ENCODE measurements at regions not wholly inside any gene's neighbourhood (a gene's known extent, or its start where the extent isn't known, plus 50 kb on each side); places are given as distances from the start of the nearest gene placed in this dataset.
A peak's percentile ranks its signal among the peaks of the same experiment; 100 is the strongest.

DNA sequence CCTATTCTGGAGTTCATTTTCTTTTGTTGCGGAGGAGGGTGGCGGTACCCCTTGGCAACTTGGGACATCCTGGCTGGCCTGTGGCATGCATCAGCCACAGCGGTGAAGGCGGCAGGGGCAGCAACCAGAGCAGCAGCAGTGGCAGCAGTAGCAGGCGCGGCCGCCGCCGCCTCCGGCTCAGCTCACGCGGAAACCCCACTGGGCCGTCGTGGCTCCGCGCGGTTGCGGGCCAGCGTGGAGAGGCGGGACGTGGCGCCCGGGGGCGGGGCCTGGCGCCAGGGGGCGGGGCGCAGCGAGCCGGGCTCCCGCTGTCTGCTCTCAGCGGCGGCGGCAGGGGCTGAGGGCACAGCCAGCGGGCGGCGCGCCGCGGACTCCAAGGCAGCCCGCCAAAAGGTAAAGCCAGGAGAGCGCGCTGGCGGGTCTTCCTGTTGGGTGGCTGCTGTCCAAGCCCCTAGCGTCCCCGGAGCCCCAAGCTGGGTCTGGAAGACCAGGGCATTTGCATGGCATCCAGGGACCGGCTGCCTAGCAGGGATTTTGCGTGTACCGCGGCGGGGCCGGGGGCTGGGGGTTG lies 334.4 kb upstream of the THRB start:
- Histone ChIP-seq H3K4me3 (ENCODE audit: control insufficient read depth in 1 of 7, extremely low read depth in 1 of 7, insufficient read depth in 4 of 7, low read depth in 2 of 7, low read length in 6 of 7) (peak overlapping the region in 4 of 7 experiments; percentile 9 to 72 (median 52)), H3K4me1 (ENCODE audit: control extremely low read depth in 1 of 4, control insufficient read depth in 4 of 4, insufficient read depth in 4 of 4, low read length in 3 of 4) (peaks cover 0 to 17% (median 10%) of the 10 kb centered on the region in 4 experiments), H3K27ac (ENCODE audit: insufficient read depth in 1 of 2, low read depth in 1 of 2, low read length in 2 of 2, poor library complexity in 1 of 2, severe bottlenecking in 2 of 2) (no peak overlapping the region), H3K27me3 (replicated peaks in 2 of 5; ENCODE audit: control insufficient read depth in 4 of 5, insufficient read depth in 5 of 5, low read length in 4 of 5) (peaks cover 5 to 85% (median 41%) of the 10 kb centered on the region in 5 experiments), H3K9me3 (ENCODE audit: control extremely low read depth in 1 of 5, control insufficient read depth in 4 of 5, insufficient read depth in 2 of 5, low read depth in 1 of 5, low read length in 4 of 5) (peaks cover 0 to 2% (median 0%) of the 10 kb centered on the region in 5 experiments), H3K36me3 (ENCODE audit: control insufficient read depth in 4 of 4, insufficient read depth in 4 of 4, low read length in 3 of 4) (no peaks in the 10 kb centered on the region)
- 1% methylated on average over 43 of the region's 51 CpGs for WGBS (ENCODE audit: insufficient coverage)
- POLR2A ChIA-PET, result no interaction called here
- CTCF ChIA-PET, result no interaction called here
- DNase-seq, result peak; percentile 13 to 61 (median 54)

DNA sequence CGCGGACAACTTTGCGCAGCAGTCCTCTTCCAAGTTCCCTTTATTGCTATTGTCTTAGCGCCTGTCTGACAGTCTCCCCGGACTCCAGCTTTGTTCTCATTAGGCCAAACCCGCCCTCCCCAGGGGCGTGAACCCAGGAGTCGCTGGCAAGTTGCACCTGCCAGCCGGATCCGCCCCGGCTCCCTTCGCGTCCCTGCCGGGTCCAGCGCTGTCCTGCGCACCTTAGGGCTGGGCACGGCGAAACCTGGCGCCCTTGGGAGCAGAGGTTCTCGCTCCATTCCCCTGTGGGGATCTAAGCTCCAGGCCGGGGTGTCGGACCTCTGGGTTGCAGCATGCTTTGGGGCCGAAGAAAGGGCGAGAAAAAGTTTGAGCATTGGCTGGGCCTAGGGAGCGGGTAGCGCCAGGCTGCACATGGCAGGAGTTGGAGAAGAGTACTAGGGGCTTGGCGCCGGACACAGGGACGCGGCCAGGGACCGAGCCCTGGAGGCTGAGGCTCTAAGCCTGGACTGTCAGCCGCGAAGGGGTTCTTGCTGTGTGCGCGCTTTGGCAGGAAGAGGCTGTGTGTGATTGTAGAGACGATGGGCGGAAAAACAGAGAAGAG lies 335.1 kb upstream of the THRB start:
- 1% methylated on average over 31 of the region's 37 CpGs for WGBS (ENCODE audit: insufficient coverage)
- Histone ChIP-seq H3K27me3 (replicated peaks in 2 of 5; ENCODE audit: control insufficient read depth in 4 of 5, insufficient read depth in 5 of 5, low read length in 4 of 5) (peaks cover 5 to 83% (median 39%) of the 10 kb centered on the region in 5 experiments), H3K27ac (ENCODE audit: insufficient read depth in 1 of 2, low read depth in 1 of 2, low read length in 2 of 2, poor library complexity in 1 of 2, severe bottlenecking in 2 of 2) (no peak overlapping the region), H3K4me3 (ENCODE audit: control insufficient read depth in 1 of 7, extremely low read depth in 1 of 7, insufficient read depth in 4 of 7, low read depth in 2 of 7, low read length in 6 of 7) (peak overlapping the region in 6 of 7 experiments; percentile 1 to 72 (median 62)), H3K9me3 (ENCODE audit: control extremely low read depth in 1 of 5, control insufficient read depth in 4 of 5, insufficient read depth in 2 of 5, low read depth in 1 of 5, low read length in 4 of 5) (peaks cover 0 to 2% (median 0%) of the 10 kb centered on the region in 5 experiments), H3K36me3 (ENCODE audit: control insufficient read depth in 4 of 4, insufficient read depth in 4 of 4, low read length in 3 of 4) (no peaks in the 10 kb centered on the region), H3K4me1 (ENCODE audit: control extremely low read depth in 1 of 4, control insufficient read depth in 4 of 4, insufficient read depth in 4 of 4, low read length in 3 of 4) (peaks cover 0 to 17% (median 10%) of the 10 kb centered on the region in 4 experiments)
- CTCF ChIA-PET, result no interaction called here
- POLR2A ChIA-PET, result interaction anchor here (0.6 kb wide), 1 partner anchor 1857 kb away, joined by 3 read pairs; no protein-coding TSS in a partner anchor
- peak in 2 of 3 donors; percentile 38 to 42 for DNase-seq

DNA sequence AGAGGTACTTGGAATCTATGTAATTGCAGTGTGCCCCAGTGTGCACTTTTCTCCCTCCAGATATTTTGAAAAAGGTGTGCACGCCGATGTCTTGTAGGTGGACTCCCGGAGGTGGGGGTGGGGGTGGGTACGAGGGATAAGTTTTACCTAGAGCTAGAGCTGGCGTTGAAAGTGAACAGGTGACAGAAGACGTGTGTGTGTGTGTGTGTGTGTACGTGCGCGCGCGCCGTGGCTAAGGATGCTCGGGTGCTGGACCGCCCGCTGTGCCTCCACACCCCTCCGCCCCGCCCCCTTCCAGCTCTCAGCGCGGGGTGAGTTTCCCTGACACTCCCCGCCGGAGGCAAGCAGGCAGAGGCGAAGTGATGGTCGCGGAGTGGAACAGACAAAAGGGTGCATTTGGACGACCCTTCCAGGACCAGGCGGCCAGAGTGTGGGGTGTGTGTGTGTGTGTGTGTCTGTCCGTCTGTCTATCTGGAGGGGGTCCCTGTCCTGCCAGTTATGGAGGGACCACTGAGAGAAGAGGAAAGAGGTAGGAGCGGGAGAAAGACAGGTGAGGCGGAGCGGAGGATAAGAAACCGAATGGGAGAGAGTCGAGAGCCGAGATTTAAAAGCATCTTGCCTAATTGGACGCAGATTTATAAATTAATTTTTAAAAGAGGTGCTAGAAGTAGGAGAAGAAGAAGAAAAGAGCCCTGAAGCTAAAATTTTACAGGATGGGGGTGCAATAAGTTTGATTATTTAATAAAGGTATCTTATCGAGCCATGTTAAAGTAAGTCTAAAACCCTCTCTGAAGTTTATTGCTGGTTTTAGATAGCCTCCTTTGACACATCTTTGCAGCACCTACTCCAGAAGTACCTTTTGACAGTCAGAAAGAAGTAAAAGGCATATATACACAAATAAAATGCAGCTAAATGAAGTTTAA lies 335.8 kb upstream of the THRB start:
- Histone ChIP-seq H3K4me1 (ENCODE audit: control extremely low read depth in 1 of 4, control insufficient read depth in 4 of 4, insufficient read depth in 4 of 4, low read length in 3 of 4) (peaks cover 0 to 17% (median 10%) of the 10 kb centered on the region in 4 experiments), H3K9me3 (ENCODE audit: control extremely low read depth in 1 of 5, control insufficient read depth in 4 of 5, insufficient read depth in 2 of 5, low read depth in 1 of 5, low read length in 4 of 5) (peaks cover 0 to 2% (median 0%) of the 10 kb centered on the region in 5 experiments), H3K36me3 (ENCODE audit: control insufficient read depth in 4 of 4, insufficient read depth in 4 of 4, low read length in 3 of 4) (no peaks in the 10 kb centered on the region), H3K4me3 (ENCODE audit: control insufficient read depth in 1 of 7, extremely low read depth in 1 of 7, insufficient read depth in 4 of 7, low read depth in 2 of 7, low read length in 6 of 7) (peak overlapping the region in 4 of 7 experiments; percentile 34 to 72 (median 66)), H3K27ac (ENCODE audit: insufficient read depth in 1 of 2, low read depth in 1 of 2, low read length in 2 of 2, poor library complexity in 1 of 2, severe bottlenecking in 2 of 2) (no peak overlapping the region), H3K27me3 (replicated peaks in 2 of 5; ENCODE audit: control insufficient read depth in 4 of 5, insufficient read depth in 5 of 5, low read length in 4 of 5) (peaks cover 5 to 77% (median 36%) of the 10 kb centered on the region in 5 experiments)
- CTCF ChIA-PET, result interaction anchor here (1.4 kb wide), 1 partner anchor 10 kb away, joined by 3 read pairs; no protein-coding TSS in a partner anchor
- POLR2A ChIA-PET, result interaction anchor here (0.6 kb wide), 1 partner anchor 1857 kb away, joined by 3 read pairs; no protein-coding TSS in a partner anchor
- DNase-seq, result peak in 2 of 3 donors; percentile 7 to 15
- 12% methylated on average over 14 of the region's 35 CpGs for WGBS (ENCODE audit: insufficient coverage)

DNA sequence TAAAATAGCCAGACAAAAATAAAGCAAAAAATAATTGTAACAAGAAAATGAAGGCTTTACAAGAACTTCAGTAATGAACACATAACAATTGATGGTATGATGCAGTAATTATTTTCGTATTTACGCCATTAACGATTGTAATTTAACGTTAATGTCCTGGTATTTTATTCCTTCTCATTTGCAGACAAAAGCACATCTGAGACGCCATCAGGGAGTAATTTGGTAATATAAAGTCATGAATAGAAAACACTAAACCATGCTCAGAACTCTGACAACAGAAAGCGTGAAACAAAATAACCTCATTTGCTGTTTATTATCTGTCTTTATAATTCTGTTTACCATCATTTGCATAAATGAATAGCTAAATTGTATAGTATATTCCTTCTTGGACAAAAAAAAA lies 336.6 kb upstream of the THRB start:
- peaks cover 5 to 74% (median 33%) of the 10 kb centered on the region in 5 experiments for H3K27me3 ChIP-seq (replicated peaks in 2 of 5; ENCODE audit: control insufficient read depth in 4 of 5, insufficient read depth in 5 of 5, low read length in 4 of 5)
- peaks cover 0 to 17% (median 10%) of the 10 kb centered on the region in 4 experiments for H3K4me1 ChIP-seq (ENCODE audit: control extremely low read depth in 1 of 4, control insufficient read depth in 4 of 4, insufficient read depth in 4 of 4, low read length in 3 of 4)
- no peak overlapping the region for H3K27ac ChIP-seq (ENCODE audit: insufficient read depth in 1 of 2, low read depth in 1 of 2, low read length in 2 of 2, poor library complexity in 1 of 2, severe bottlenecking in 2 of 2)
- DNase-seq, result no peak
- ChIA-PET POLR2A (no interaction called here), CTCF (interaction anchor here (1.4 kb wide), 1 partner anchor 9 kb away, joined by 3 read pairs; no protein-coding TSS in a partner anchor)
- no peak overlapping the region for H3K4me3 ChIP-seq (ENCODE audit: control insufficient read depth in 1 of 7, extremely low read depth in 1 of 7, insufficient read depth in 4 of 7, low read depth in 2 of 7, low read length in 6 of 7)
- H3K36me3 ChIP-seq (ENCODE audit: control insufficient read depth in 4 of 4, insufficient read depth in 4 of 4, low read length in 3 of 4), result no peaks in the 10 kb centered on the region
- H3K9me3 ChIP-seq (ENCODE audit: control extremely low read depth in 1 of 5, control insufficient read depth in 4 of 5, insufficient read depth in 2 of 5, low read depth in 1 of 5, low read length in 4 of 5), result peaks cover 0 to 2% (median 0%) of the 10 kb centered on the region in 5 experiments
- no CpG with 5 or more reads among the region's 6 CpGs for WGBS (ENCODE audit: insufficient coverage)

DNA sequence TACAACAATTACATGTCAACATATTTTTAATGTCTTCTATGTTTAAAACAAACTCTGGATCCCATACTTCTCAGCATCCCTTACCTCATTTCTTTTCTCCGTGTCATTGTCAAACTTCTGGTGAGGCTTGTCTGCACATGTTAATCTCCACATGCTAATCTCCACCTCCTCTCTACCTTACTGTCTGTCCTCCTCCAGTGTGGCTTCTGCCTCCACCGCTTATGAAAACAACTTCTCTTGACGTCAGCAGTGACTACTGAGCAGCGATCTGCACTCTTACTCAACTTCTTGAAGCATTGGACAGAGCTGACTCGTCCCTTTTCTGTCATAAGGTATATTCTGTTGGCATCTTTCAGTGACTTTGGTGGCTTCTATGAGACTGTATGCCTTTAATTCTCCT lies 338.2 kb upstream of the THRB start:
- ChIA-PET POLR2A (no interaction called here), CTCF (no interaction called here)
- Histone ChIP-seq H3K4me3 (ENCODE audit: control insufficient read depth in 1 of 7, extremely low read depth in 1 of 7, insufficient read depth in 4 of 7, low read depth in 2 of 7, low read length in 6 of 7) (no peak overlapping the region), H3K9me3 (ENCODE audit: control extremely low read depth in 1 of 5, control insufficient read depth in 4 of 5, insufficient read depth in 2 of 5, low read depth in 1 of 5, low read length in 4 of 5) (peaks cover 0 to 2% (median 0%) of the 10 kb centered on the region in 5 experiments), H3K27me3 (replicated peaks in 2 of 5; ENCODE audit: control insufficient read depth in 4 of 5, insufficient read depth in 5 of 5, low read length in 4 of 5) (peaks cover 2 to 58% (median 23%) of the 10 kb centered on the region in 5 experiments), H3K4me1 (ENCODE audit: control extremely low read depth in 1 of 4, control insufficient read depth in 4 of 4, insufficient read depth in 4 of 4, low read length in 3 of 4) (peaks cover 0 to 17% (median 10%) of the 10 kb centered on the region in 4 experiments), H3K36me3 (ENCODE audit: control insufficient read depth in 4 of 4, insufficient read depth in 4 of 4, low read length in 3 of 4) (no peaks in the 10 kb centered on the region), H3K27ac (ENCODE audit: insufficient read depth in 1 of 2, low read depth in 1 of 2, low read length in 2 of 2, poor library complexity in 1 of 2, severe bottlenecking in 2 of 2) (no peak overlapping the region)
- no peak for DNase-seq
- 86% methylated on average over 5 of the region's 5 CpGs for WGBS (ENCODE audit: insufficient coverage)

DNA sequence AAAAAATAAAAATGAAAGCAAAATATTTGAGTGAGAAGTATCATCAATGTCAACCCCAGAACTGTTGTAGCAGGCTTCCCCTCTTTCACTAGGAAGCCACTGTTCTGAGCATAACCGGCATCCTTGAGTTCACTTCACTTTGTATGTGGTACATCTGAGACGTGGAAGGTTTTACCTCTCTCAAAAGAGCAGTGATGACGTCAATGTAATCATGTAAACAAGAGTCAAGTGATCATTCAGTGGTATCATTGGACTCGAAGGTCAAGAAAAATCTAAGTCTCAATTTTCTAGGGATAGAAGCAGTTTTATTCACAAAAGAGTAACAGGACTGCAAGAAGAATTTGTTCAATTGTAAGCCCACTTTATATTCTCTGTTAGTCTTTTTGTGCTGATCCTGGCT lies 339.8 kb upstream of the THRB start:
- Histone ChIP-seq H3K36me3 (ENCODE audit: control insufficient read depth in 4 of 4, insufficient read depth in 4 of 4, low read length in 3 of 4) (no peaks in the 10 kb centered on the region), H3K4me3 (ENCODE audit: control insufficient read depth in 1 of 7, extremely low read depth in 1 of 7, insufficient read depth in 4 of 7, low read depth in 2 of 7, low read length in 6 of 7) (no peak overlapping the region), H3K27me3 (replicated peaks in 2 of 5; ENCODE audit: control insufficient read depth in 4 of 5, insufficient read depth in 5 of 5, low read length in 4 of 5) (peaks cover 2 to 45% (median 18%) of the 10 kb centered on the region in 5 experiments), H3K9me3 (ENCODE audit: control extremely low read depth in 1 of 5, control insufficient read depth in 4 of 5, insufficient read depth in 2 of 5, low read depth in 1 of 5, low read length in 4 of 5) (peaks cover 0 to 2% (median 0%) of the 10 kb centered on the region in 5 experiments), H3K4me1 (ENCODE audit: control extremely low read depth in 1 of 4, control insufficient read depth in 4 of 4, insufficient read depth in 4 of 4, low read length in 3 of 4) (peaks cover 0 to 10% (median 7%) of the 10 kb centered on the region in 4 experiments), H3K27ac (ENCODE audit: insufficient read depth in 1 of 2, low read depth in 1 of 2, low read length in 2 of 2, poor library complexity in 1 of 2, severe bottlenecking in 2 of 2) (no peak overlapping the region)
- CTCF ChIA-PET, result no interaction called here
- DNase-seq, result no peak
- WGBS (ENCODE audit: insufficient coverage), result 87% methylated on average over 4 of the region's 4 CpGs
- POLR2A ChIA-PET, result no interaction called here
